NCI-H1105 (cell line): ENCODE measurements at regions not wholly inside any gene's neighbourhood (a gene's known extent, or its start where the extent isn't known, plus 50 kb on each side); places are given as distances from the start of the nearest gene placed in this dataset.

Experiments
- DNase-seq: peaks from one replicate; lab custom pipeline; 2025; lab: John Stamatoyannopoulos, UW

GRCh38 chr1:194268839-194269238 is 1082.4 kb upstream of the B3GALT2 start:
- DNase-seq: no peak

DNA sequence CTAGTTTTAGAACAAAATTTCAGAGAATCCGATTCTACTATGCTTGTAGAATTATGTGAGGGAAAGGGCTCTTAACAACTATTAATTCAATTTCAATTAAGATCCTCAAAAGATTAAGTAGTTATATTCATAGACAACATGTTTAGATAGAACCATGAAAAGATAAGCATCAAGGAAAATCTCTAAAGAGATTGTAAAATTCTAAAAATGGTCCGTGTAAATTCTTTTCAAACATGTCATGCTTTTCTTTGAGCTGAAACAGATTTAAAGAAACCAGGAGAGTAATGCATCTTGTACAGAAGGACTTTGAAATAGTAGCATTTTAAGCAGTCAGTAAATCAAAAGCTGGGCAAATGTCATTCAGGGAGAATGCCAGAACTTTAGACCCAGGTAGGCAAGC is 1080.6 kb upstream of the B3GALT2 start:
- DNase-seq: no peak

DNA sequence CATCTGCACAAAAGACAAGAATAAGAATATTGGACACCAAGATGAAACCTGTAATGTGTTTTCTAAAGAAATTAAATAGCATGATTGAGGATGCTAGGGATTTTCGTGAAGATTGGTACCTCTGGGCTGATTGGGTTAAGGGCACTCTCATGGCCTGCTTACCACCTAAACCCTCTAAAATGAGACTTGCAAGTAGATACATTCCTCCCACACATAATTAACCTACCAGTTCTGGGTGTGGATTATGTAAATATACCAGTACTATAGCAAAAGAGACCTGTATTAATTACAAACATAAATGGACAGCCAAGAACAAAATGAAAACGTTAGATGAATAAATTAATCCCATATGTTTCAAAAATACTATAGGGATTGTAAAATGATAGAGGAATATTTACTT is 1069.6 kb upstream of the B3GALT2 start:
- no peak for DNase-seq

DNA sequence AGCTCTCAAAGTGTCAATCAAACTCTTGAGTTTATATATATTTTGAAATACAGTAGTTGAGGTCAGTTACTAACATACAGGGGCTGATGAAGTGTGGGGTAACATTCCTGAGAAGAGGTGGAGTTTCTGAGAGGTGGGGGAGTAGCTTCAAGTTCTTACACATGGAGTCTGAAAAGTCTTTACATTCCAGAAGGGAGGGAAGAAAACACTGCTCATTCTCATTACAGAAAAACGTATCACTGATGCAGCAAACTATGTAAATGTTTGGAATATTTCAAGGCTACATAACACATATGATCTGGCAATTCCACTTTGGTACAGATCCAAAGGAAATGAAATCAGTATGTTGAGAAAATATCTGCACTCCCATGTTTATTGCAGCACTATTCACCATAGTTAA is 1065.8 kb upstream of the B3GALT2 start:
- no peak for DNase-seq

DNA sequence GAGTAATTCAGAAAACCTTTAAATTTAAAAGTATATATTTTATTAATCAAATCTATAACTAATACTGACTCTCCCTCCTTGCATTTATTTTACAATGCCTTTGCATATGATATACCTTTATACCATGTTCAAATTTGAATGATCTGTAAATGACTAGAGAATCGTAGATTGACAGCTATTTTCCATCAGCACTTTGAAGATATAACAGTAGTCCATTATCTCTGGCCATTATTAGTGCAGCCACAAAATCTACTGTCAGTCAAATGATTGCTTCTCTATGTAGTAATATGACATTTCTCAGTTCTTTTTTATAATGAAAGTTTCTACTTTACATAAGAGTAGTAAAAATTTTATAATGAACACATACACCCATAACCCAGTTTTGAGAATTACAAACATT is 1054.8 kb upstream of the B3GALT2 start:
- no peak for DNase-seq

DNA sequence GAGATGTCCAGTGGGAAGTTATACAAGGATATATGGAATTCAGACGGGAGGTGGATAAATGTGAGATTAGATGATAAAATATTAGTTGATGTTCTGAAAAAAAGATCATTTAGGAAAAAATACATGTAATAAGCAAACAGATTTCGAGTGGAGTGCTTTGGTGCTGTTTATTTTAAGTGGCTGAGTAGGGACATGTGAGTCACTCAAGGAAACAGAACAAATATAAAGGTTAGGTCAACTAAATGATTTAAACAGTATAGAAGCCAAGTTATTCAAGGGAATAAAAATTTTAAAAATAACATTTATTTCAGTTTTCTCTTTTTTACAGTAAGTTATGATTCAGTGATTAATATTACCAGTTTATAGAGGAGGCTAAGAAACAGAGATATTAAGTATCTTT is 1046.7 kb upstream of the B3GALT2 start:
- no peak for DNase-seq

DNA sequence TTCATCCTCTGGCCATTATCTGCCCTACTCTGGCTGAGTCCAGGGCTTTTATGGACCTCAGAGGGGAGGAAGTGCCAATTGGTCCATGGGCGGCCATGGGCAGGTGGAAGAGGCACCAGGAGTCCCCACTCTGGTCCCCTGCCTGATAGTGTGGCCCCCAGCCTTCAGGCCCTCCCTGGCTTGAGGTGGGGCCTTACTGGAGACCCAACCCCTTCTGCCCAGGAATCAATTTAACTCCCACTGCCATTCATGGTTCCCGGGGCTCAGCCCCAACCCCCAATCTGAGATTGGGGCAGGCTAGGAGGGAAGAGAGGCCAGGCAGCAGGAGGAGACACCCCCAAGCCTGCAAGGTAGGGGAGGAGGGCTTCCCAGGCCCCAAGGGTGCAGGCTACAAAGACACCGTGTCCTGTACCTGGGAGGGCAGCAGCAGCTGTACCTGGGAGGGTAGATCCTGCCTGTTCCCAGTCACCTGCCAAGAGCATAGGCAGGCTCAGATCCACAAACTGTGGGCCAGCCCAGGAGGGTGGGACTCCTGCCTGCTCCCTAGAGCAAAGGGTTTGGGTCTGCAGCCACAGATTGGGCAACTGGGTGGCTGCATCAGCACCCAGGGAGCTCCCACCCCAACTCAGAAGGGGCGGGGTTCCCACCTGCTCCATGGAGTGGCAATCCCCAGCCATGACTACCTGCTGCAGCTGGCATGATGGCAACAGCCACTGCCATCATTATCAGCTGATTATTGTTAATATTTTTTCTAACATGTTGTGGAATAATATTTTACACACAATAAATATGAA is 1044.1 kb upstream of the B3GALT2 start:
- no peak for DNase-seq

- no peak for DNase-seq
Observed at GRCh38 chr1:194228427-194228826, 1042.0 kb upstream of the B3GALT2 start.

- no peak for DNase-seq
Observed at GRCh38 chr1:194227161-194227560, 1040.7 kb upstream of the B3GALT2 start.

GRCh38 chr1:194225821-194226220 is 1039.4 kb upstream of the B3GALT2 start:
- DNase-seq: no peak

DNA sequence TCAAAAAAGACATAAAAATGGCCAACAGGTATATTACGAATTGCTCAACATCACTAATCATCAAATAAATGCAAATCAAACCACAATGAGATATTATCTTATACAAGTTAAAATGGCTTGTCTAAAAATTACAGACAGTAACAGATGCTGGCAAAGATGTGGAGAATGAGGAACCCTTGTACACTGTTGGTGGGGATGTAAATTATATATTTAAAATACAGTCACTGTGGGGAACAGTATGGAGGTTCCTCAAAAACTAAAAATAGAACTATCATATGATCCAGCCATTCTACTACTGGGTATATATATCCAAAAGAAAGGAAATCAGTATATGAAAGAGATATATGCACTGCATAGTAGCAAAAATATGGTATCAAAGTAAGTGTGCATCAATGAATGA is 1037.2 kb upstream of the B3GALT2 start:
- no peak for DNase-seq

DNA sequence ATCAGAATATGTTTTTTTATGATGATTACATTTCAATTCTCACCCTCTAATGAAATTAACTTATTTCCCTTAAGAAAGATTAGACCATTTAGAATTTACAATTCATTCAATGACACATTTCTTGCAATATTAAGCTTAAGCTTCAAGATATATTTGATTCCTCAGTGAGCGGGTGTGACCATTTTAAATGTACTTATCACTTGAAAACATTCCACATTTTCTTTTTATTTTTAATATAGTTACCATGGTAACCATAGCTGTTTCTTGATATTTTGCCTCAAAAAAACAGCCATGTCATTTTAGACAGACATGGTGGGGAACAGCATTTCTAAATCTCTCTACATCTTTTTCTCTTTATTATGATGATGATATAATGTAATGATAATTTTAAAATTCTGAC is 1029.0 kb upstream of the B3GALT2 start:
- no peak for DNase-seq

- DNase-seq: no peak
Observed at GRCh38 chr1:194214735-194215134, 1028.3 kb upstream of the B3GALT2 start.

DNA sequence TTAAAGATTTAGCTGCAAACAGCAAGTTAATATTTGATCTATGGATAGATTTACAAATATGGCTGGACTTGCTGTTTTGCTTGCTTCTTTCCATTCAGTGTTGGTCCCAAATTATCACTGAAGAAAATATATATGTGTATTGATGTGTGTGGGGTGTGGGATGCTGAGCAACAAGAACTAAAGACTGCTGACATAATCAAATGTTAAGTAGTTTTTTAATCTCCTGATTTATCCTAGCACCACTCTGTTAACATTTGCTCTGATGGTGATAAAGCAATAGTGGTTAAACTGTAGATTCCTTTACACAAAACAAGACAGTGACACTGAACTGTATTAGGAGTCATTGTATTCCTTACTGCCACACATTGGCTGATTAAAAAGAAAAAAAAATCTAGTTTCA is 1023.5 kb upstream of the B3GALT2 start:
- no peak for DNase-seq

GRCh38 chr1:194208674-194209073 is 1022.3 kb upstream of the B3GALT2 start:
- no peak for DNase-seq

DNA sequence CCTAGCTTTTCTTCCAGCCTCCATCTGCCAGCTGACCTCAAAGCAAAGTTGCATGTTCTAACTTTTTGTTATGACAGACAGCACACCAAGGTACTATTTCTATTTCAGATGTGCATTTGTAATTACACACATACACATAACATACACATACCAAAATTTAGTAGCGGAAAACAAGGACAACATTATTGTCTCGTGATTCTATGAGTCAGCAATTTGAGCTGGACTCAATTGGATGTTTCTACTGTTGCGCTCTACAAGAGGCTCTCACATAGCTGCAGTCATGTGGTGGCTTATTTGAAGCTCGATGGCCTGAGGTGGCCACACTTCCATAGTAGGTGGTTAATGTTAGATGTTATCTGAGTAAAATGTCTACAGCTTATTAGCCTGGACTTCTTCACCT is 1010.1 kb upstream of the B3GALT2 start:
- DNase-seq: no peak

DNA sequence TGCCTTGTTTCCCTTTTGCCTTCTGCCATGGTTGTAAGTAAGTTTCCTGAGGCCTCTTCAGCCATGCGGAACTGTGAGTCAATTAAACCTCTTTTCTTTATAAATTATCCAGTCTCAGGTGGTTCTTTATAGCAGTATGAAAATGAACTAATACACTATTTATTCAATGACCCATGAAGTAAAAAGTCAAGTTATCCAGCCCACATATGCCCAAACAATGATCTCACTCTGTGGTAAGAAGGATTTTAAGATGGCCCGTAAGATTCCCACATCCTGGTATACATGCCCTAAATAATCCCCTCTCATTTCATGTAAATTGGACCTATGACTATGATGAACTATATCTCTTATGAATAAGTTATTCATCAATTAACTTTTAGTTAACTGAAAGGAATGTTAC is 1008.3 kb upstream of the B3GALT2 start:
- DNase-seq: no peak

DNA sequence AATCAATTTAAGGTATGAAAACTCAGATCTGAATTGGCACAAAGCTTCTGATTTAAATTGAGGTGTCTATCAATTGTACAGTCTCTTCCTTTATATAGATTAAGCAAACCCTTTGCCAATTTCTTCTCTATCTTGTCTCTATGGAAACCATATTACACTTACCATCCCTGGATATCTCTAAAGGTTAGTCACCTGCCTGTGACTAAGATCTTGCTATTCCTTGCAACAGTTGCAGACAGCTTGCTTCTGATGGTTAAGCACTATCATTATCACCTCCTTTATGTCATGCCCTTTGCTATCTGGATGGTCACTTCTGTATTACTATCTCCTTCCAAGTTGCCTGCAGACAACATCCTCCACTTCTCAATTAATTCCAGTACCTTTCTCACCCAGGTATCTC is 998.6 kb upstream of the B3GALT2 start:
- no peak for DNase-seq

DNA sequence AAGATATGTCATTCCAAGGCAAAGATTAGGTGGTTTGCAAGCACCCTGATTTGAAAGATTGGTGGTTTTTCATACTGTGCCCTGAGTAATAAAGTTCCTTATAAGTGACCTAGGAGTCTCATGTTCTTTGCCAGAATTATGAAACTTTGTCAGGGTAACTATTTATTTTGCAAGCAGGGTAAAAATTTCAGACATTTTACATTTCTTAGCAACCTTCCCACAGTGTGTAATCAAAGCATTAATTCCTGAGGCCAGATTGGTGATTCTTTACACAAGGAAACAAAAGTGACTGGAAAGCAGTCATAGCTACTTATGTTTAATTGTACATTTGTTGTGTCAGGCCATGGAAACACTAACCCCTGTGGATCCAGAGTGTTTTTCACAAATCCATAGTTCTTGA is 998.0 kb upstream of the B3GALT2 start:
- no peak for DNase-seq

GRCh38 chr1:194181845-194182244 is 995.4 kb upstream of the B3GALT2 start:
- DNase-seq: no peak

DNA sequence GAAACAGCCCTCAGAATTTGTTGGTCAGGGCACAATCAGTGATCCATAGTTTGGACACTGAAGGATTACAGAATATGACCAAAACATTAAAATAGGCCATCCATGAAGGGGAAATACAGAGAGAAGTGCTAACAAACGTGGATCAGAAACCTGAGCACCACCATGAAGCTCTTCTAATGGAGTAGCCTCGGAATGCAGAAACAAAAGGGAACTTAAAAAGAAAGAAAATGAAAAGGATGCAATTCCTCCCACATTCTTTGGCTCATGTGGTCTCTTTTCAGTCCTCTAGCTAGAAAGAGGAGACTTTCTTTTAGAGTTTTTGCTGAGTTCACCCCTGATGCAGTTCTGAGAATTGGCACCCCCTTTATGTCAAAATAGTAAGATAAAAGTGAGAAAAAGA is 989.8 kb upstream of the B3GALT2 start:
- no peak for DNase-seq

DNA sequence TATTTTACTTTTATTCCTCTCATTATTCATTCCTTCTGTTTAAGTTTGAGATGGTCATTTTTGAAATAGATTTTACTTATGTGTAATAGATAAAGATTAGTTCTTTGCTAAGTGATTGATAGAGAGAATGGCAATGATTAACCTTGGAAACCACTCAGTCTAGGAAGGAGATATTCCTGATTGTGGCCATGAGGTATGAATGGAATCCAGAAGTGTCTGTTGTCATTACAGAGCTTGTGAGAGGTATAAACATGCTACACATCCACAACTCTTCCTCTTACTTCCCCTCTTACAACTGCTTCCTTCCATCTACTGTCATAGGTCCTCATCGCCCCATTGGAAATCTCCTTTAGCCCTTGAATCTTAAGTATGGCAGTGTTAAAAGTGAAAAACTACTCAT is 988.8 kb upstream of the B3GALT2 start:
- DNase-seq: no peak

DNA sequence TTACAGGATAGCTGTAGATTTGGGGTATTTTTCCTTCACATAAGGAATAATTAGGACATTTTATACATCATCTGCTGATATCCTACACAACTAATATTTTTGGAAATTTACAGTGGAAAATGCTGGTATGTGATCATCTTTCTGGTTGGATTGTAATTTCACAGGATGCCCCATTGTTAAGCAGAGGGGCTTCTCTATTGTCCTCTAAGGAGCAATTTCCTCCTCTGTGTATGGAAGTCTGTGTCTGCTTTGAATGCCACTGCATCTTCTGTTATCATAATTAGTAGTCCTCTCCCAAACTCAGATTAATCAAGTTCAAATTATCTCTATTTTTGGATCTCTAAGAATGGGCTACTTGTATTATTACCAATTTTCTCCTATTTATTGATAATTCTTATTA is 988.1 kb upstream of the B3GALT2 start:
- DNase-seq: no peak

- DNase-seq: no peak
Observed at GRCh38 chr1:194171596-194171995, 985.2 kb upstream of the B3GALT2 start.
